Heart left ventricle (tissue), 13 donors: ENCODE measurements at regions not wholly inside any gene's neighbourhood (a gene's known extent, or its start where the extent isn't known, plus 50 kb on each side); places are given as distances from the start of the nearest gene placed in this dataset.

Experiments
- POLR2A ChIP-seq, 2 donors: fragments of 450-650 bp; IDR thresholded peaks; one replicate each; pipeline ENCODE4 v1.6.1; 2017; ENCODE audit warnings: antibody characterized with exemption in 2 of 2, mild to moderate bottlenecking in 2 of 2, moderate library complexity in 2 of 2
- TF ChIP-seq, protein P1 (sequence below), 12 donors: fragments of 200-600 bp; sonication (generic) in 4 of 12; IDR thresholded peaks; one replicate each; pipeline versions ENCODE4 v1.5.0 to v1.8.0; 2018 to 2022; ENCODE audit warnings: antibody characterized with exemption in 12 of 12, mild to moderate bottlenecking in 5 of 12
- donor health status: ischemic (EF 13 %, LVEDD 7.1; RV severe dilation, severe dysfunction).
- donor health status: DM: no; HTN: yes; CAD: no.
- donor health status: DM: no; HTN: no; CAD: no.
- donor health status: ischemic (EF 25% LVEDD 6.9; RV normal size, moderate dysfunction).
- donor health status: ischemic (EF 25% LVEDD 5.7; RV mildly dilated, moderate dysfunction).
- donor health status: ischemic (EF 35%, LVEDD 5.7; RV mildly dilated, moderate dysfunction).
- donor health status: nonischemic (EF 11% LVEDD 7.7; RV severe dilation, severe dysfunction).
- donor health status: DM: yes; HTN: yes; CAD: no.
- donor health status: PGD.
- donor health status: ischemic (EF 29% LVEDD 5.4; RV normal size, mild dysfunction).
- donor health status: nonischemic (EF 23%, LVEDD 6.1; RV moderate dilation, normal function).

DNA sequence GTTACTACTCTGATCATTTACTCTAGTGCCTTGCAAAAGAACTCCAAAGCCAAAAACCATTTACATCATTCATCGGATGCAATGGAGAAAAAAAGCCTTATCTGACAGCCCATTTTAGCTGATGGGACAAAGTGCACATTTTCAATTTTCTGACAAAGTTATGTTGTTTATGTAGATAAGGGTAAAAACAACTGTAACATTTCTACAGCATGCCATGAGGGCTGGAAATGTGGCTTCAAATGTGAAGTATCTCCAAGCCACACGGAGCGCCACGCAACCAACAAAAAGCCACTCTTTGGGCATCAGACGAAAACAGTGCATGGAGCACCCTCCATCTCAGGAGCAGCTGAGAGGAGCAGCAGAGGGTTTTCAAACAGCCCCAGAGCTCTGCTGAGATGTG is 364.6 kb upstream of the ZNF507 start:
- no peak for TF ChIP-seq POLR2A (IDR thresholded peaks at IDR 0.05)
- TF ChIP-seq, protein P1, sequence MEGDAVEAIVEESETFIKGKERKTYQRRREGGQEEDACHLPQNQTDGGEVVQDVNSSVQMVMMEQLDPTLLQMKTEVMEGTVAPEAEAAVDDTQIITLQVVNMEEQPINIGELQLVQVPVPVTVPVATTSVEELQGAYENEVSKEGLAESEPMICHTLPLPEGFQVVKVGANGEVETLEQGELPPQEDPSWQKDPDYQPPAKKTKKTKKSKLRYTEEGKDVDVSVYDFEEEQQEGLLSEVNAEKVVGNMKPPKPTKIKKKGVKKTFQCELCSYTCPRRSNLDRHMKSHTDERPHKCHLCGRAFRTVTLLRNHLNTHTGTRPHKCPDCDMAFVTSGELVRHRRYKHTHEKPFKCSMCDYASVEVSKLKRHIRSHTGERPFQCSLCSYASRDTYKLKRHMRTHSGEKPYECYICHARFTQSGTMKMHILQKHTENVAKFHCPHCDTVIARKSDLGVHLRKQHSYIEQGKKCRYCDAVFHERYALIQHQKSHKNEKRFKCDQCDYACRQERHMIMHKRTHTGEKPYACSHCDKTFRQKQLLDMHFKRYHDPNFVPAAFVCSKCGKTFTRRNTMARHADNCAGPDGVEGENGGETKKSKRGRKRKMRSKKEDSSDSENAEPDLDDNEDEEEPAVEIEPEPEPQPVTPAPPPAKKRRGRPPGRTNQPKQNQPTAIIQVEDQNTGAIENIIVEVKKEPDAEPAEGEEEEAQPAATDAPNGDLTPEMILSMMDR (IDR thresholded peaks at IDR 0.05): no peak
